ENCODE measurements at regions not wholly inside any gene's neighbourhood (a gene's known extent, or its start where the extent isn't known, plus 50 kb on each side); places are given as distances from the start of the nearest gene placed in this dataset.
"Not testable (repeated sequence)": the region's sequence is repeated elsewhere in the genome, so short reads cannot be mapped to it uniquely, and the experiment has no call there.

- not testable (repeated sequence) for TF ChIP-seq CTCF (conservative IDR thresholded peaks at IDR 0.05; ENCODE audit: low read depth, low read length); EZH2 (IDR thresholded peaks at IDR 0.05; ENCODE audit: borderline replicate concordance, low read depth, low read length, poor library complexity, severe bottlenecking)
These were observed 244.9 kb downstream of the FOXD4L6 start for GRCh38 chr9:40883423-40884071.

All from A673 (cell line).